Type B pancreatic cell (in vitro differentiated cells): ENCODE measurements at regions not wholly inside any gene's neighbourhood (a gene's known extent, or its start where the extent isn't known, plus 50 kb on each side); places are given as distances from the start of the nearest gene placed in this dataset.
A peak's percentile ranks its signal among the peaks of the same experiment; 100 is the strongest.
"Not testable (repeated sequence)": the region's sequence is repeated elsewhere in the genome, so short reads cannot be mapped to it uniquely, and the experiment has no call there.

Experiments
- DNase-seq: peaks from one replicate; pipeline ENCODE4 v3.0.0; 2021; ENCODE audit warnings: mixed read lengths; ENCODE audit not compliant: unreplicated experiment; ENCODE audit errors: extremely low spot score
- H3K27ac Mint-ChIP-seq: 2 replicates; pipeline ENCODE4 v1.8.0; 2021; ENCODE audit warnings: mild to moderate bottlenecking, mixed read lengths
- H3K27me3 Mint-ChIP-seq: 2 replicates; pipeline ENCODE4 v1.8.0; 2021; ENCODE audit warnings: mixed read lengths
- H3K36me3 Mint-ChIP-seq: 2 replicates; pipeline ENCODE4 v1.8.0; 2021; ENCODE audit warnings: mixed read lengths
- H3K4me1 Mint-ChIP-seq: one replicate; pipeline ENCODE4 v1.8.0; 2021; ENCODE audit warnings: mixed read lengths; ENCODE audit not compliant: unreplicated experiment
- H3K4me3 Mint-ChIP-seq: 2 replicates; pipeline ENCODE4 v1.8.0; 2021; ENCODE audit warnings: mild to moderate bottlenecking, mixed read lengths
- H3K9me3 Mint-ChIP-seq: 2 replicates; pipeline ENCODE4 v1.8.0; 2021; ENCODE audit warnings: mixed read lengths
- TF ChIP-seq, protein P1 (sequence below): fragments of 200-600 bp; sonication (generic); conservative IDR thresholded peaks from 2 replicates; pipeline ENCODE4 v1.5.0; 2021; ENCODE audit warnings: antibody characterized with exemption, mild to moderate bottlenecking

GRCh38 chr2:185404578-185404977, 334.0 kb upstream of the FSIP2 start:
- Mint-ChIP-seq H3K4me3 (no peak overlapping the region), H3K4me1 (no peaks in the 10 kb centered on the region), H3K27ac (no peak overlapping the region), H3K27me3 (no peaks in the 10 kb centered on the region), H3K36me3 (no peaks in the 10 kb centered on the region), H3K9me3 (no peaks in the 10 kb centered on the region)
- no peak for DNase-seq
- TF ChIP-seq, protein P1, sequence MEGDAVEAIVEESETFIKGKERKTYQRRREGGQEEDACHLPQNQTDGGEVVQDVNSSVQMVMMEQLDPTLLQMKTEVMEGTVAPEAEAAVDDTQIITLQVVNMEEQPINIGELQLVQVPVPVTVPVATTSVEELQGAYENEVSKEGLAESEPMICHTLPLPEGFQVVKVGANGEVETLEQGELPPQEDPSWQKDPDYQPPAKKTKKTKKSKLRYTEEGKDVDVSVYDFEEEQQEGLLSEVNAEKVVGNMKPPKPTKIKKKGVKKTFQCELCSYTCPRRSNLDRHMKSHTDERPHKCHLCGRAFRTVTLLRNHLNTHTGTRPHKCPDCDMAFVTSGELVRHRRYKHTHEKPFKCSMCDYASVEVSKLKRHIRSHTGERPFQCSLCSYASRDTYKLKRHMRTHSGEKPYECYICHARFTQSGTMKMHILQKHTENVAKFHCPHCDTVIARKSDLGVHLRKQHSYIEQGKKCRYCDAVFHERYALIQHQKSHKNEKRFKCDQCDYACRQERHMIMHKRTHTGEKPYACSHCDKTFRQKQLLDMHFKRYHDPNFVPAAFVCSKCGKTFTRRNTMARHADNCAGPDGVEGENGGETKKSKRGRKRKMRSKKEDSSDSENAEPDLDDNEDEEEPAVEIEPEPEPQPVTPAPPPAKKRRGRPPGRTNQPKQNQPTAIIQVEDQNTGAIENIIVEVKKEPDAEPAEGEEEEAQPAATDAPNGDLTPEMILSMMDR: no peak

- no peaks in the 10 kb centered on the region for H3K4me1 Mint-ChIP-seq
- TF ChIP-seq, protein P1: no peak
- H3K4me3 Mint-ChIP-seq: no peak overlapping the region
- H3K36me3 Mint-ChIP-seq: no peaks in the 10 kb centered on the region
- DNase-seq: no peak
- no peaks in the 10 kb centered on the region for H3K9me3 Mint-ChIP-seq
- no peaks in the 10 kb centered on the region for H3K27me3 Mint-ChIP-seq
- no peak overlapping the region for H3K27ac Mint-ChIP-seq
Observed at GRCh38 chr2:185417111-185417510, 321.5 kb upstream of the FSIP2 start.

DNA sequence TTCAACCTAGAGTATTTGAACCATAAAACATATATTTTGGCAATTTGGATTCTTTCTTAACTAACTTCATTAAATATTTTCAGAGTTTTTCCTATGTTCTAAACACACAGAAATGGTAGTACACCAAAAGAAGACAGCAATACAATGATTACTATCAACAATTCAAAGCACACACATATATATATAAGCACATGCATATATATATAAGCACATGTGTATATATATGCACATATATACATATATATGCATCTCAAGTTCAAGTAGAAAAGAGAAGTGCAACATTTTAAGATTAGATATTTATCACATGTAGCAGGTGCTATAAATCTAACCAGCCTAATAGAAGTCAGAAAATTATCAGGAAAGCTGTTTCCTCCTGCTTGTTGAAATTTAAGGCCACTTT, 320.9 kb upstream of the FSIP2 start:
- H3K27me3 Mint-ChIP-seq: no peaks in the 10 kb centered on the region
- H3K4me1 Mint-ChIP-seq: no peaks in the 10 kb centered on the region
- no peak overlapping the region for H3K27ac Mint-ChIP-seq
- no peaks in the 10 kb centered on the region for H3K36me3 Mint-ChIP-seq
- TF ChIP-seq, protein P1: no peak
- no peak for DNase-seq
- H3K9me3 Mint-ChIP-seq: no peaks in the 10 kb centered on the region
- H3K4me3 Mint-ChIP-seq: no peak overlapping the region

GRCh38 chr2:185424958-185425629, 313.5 kb upstream of the FSIP2 start:
- H3K9me3 Mint-ChIP-seq, H3K36me3 Mint-ChIP-seq, H3K27me3 Mint-ChIP-seq: not testable (repeated sequence)
- peak overlapping the region; percentile 97 for H3K27ac Mint-ChIP-seq
- peaks cover 15% of the 10 kb centered on the region for H3K4me1 Mint-ChIP-seq
- DNase-seq: peak; percentile 73
- H3K4me3 Mint-ChIP-seq: peak overlapping the region; percentile 92

DNA sequence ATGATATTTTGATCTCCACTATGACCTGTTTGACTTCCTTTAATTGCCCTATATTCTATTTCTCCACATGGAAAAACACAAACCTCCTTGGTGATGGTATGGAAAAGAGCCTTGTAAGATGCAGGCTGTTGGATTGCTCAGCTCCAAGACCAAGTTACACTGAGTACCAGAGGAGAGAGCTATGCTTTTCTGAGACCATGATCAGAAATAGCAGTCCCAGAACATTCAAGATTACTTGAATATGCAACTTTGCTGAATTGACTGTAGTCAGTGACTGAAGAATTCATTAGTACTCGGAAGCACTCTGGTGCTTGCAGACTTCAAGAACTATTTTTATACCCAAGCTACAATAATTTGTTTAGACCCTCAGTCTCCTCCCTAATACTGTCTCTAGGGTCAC, 310.6 kb upstream of the FSIP2 start:
- Mint-ChIP-seq H3K4me1 (peaks cover 20% of the 10 kb centered on the region), H3K27me3 (no peaks in the 10 kb centered on the region), H3K9me3 (no peaks in the 10 kb centered on the region), H3K27ac (peak overlapping the region; percentile 21), H3K36me3 (peaks cover 4% of the 10 kb centered on the region), H3K4me3 (peak overlapping the region; percentile 77)
- DNase-seq: no peak
- TF ChIP-seq, protein P1: no peak

DNA sequence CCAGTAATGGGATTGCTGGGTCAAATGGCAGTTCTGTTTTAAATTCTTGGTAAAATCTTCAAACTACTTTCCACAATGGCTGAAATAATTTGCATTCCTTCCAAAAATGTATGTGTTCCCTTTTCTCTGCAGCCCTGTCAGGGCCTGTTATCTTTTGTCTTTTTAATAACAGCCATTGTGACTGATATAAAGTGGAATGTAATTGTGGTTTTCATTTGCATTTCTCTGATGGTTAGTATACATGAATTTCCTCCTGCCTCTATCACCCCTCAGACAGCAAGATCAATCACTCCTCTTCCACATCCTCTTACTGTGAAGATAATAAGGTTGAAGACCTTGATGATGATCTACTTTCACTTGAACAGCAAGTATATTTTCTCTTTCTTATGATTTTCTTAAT, 304.8 kb upstream of the FSIP2 start:
- Mint-ChIP-seq H3K27me3 (no peaks in the 10 kb centered on the region), H3K9me3 (no peaks in the 10 kb centered on the region), H3K4me3 (no peak overlapping the region), H3K27ac (no peak overlapping the region), H3K36me3 (peaks cover 10% of the 10 kb centered on the region), H3K4me1 (peaks cover 5% of the 10 kb centered on the region)
- no peak for DNase-seq
- TF ChIP-seq, protein P1: no peak
